ENCODE measurements at regions not wholly inside any gene's neighbourhood (a gene's known extent, or its start where the extent isn't known, plus 50 kb on each side); places are given as distances from the start of the nearest gene placed in this dataset.

DNA sequence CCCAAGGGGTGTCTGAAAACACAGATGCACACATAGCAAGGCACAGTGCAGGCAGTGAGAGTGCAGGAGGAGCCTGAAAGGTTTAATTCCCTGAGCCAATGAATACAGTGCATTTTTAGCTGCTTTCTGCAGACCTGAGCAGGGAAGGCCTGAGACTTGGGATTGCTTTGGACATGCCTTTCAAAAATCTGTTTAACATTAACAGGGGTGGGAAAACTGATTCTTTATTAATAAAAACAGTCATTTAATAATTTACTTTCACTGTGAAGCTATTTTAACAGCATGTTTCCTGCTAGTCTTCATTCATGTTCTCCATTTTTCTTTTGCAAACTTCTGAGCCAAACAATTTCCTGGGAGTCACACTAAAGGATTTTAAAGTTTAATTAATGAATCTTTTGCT, 488.1 kb downstream of the SMARCA1 start:
- no peaks in the 10 kb centered on the region for H3K27me3 ChIP-seq
- H3K4me1 ChIP-seq = no peaks in the 10 kb centered on the region
- no peaks in the 10 kb centered on the region for H3K36me3 ChIP-seq
- H3K9me3 ChIP-seq = no peaks in the 10 kb centered on the region
- H3K4me3 ChIP-seq = no peak overlapping the region
- DNase-seq = no peak
- H3K27ac ChIP-seq = no peak overlapping the region
- intact Hi-C loops (cut with DNase I; ENCODE audit: low total_unique reads) = no loop called here
- TF ChIP-seq EP300 (IDR thresholded peaks at IDR 0.05) = no peak
- no peak for TF ChIP-seq POLR2AphosphoS5 (IDR thresholded peaks at IDR 0.05)
- TF ChIP-seq, protein P1, sequence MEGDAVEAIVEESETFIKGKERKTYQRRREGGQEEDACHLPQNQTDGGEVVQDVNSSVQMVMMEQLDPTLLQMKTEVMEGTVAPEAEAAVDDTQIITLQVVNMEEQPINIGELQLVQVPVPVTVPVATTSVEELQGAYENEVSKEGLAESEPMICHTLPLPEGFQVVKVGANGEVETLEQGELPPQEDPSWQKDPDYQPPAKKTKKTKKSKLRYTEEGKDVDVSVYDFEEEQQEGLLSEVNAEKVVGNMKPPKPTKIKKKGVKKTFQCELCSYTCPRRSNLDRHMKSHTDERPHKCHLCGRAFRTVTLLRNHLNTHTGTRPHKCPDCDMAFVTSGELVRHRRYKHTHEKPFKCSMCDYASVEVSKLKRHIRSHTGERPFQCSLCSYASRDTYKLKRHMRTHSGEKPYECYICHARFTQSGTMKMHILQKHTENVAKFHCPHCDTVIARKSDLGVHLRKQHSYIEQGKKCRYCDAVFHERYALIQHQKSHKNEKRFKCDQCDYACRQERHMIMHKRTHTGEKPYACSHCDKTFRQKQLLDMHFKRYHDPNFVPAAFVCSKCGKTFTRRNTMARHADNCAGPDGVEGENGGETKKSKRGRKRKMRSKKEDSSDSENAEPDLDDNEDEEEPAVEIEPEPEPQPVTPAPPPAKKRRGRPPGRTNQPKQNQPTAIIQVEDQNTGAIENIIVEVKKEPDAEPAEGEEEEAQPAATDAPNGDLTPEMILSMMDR (IDR thresholded peaks at IDR 0.05) = no peak
- no peak for TF ChIP-seq POLR2A (IDR thresholded peaks at IDR 0.05)

DNA sequence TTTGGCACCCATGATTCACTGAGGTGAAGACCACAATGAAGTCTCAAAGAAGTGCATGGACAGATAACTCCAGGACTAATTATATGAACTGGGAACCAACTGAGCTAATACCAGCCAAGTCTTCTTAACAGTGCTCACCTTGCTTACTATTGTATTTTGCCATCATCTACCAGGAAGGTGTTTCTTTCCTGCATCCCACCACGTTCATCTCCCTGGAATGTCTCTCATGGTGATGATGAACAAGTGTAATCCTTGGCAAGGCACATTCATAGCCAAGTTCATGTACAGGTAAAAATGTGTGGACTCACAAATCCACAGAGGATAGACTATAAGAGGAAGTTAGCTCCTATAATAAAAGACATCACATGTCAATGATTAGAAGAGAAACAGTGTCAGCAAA, 489.1 kb downstream of the SMARCA1 start:
- Histone ChIP-seq H3K27ac (no peak overlapping the region), H3K9me3 (no peaks in the 10 kb centered on the region), H3K4me3 (no peak overlapping the region), H3K27me3 (no peaks in the 10 kb centered on the region), H3K36me3 (no peaks in the 10 kb centered on the region), H3K4me1 (no peaks in the 10 kb centered on the region)
- no peak for DNase-seq
- 37 to 88% (median 50%) methylated on average over 1 of the region's 1 CpG for WGBS, 5 donors
- intact Hi-C loops (cut with DNase I; ENCODE audit: low total_unique reads) = no loop called here
- no peak for TF ChIP-seq POLR2A (IDR thresholded peaks at IDR 0.05)
- TF ChIP-seq EP300 (IDR thresholded peaks at IDR 0.05) = no peak
- TF ChIP-seq POLR2AphosphoS5 (IDR thresholded peaks at IDR 0.05) = no peak
- TF ChIP-seq, protein P1 (IDR thresholded peaks at IDR 0.05) = no peak

DNA sequence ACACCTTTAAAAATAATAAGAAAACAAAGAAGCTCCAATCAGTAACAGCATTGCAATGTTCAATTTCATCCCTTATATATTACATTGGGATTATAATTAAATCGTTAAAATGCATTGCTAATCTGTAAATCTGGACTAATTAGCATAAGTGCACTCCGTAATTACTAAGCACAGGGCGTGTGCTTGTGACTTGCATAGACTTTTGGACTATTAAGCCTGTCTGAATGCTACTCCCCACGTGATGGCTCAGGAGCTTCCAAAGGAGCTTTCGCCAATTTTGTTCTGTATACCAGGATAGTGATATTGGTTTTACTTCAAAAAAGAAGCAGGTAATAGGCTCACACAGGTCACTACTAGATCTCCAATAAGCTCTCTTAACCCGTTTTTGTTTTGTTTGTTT, 497.1 kb downstream of the SMARCA1 start:
- intact Hi-C loops (cut with DNase I; ENCODE audit: low total_unique reads) = no loop called here
- TF ChIP-seq, protein P1 (IDR thresholded peaks at IDR 0.05) = no peak
- TF ChIP-seq POLR2A (IDR thresholded peaks at IDR 0.05) (no peak), EP300 (IDR thresholded peaks at IDR 0.05) (no peak), POLR2AphosphoS5 (IDR thresholded peaks at IDR 0.05) (no peak)
- no peak overlapping the region for H3K4me3 ChIP-seq
- H3K4me1 ChIP-seq = no peaks in the 10 kb centered on the region
- 54 to 84% (median 83%) methylated on average over 6 of the region's 6 CpGs for WGBS, 5 donors
- no peak overlapping the region for H3K27ac ChIP-seq
- peaks cover 0 to 13% (median 0%) of the 10 kb centered on the region in 4 donors for H3K9me3 ChIP-seq
- no peaks in the 10 kb centered on the region for H3K36me3 ChIP-seq
- no peaks in the 10 kb centered on the region for H3K27me3 ChIP-seq
- no peak for DNase-seq

DNA sequence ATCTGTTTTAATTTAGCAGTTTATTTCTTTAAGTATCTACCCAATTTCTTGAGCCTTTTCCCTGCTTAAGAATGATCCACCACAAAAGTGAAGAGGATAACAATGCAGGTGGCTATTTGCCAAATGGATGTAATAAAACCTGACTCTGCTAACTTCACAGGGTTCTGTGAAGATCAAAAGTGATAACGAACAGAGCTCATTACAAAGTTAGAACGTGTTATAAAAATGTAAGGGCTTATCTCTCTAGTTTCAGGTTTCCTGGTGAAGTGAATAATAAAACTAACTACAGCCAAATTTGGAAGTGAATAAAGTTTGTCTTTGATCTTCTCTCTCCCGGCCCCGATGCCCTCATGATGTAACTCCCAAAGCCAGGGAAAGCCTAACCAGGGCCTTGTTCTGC, 497.9 kb downstream of the SMARCA1 start:
- H3K9me3 ChIP-seq = peaks cover 0 to 13% (median 0%) of the 10 kb centered on the region in 4 donors
- DNase-seq = no peak
- TF ChIP-seq POLR2AphosphoS5 (IDR thresholded peaks at IDR 0.05) = no peak
- TF ChIP-seq, protein P1 (IDR thresholded peaks at IDR 0.05) = no peak
- TF ChIP-seq EP300 (IDR thresholded peaks at IDR 0.05) = no peak
- TF ChIP-seq POLR2A (IDR thresholded peaks at IDR 0.05) = no peak
- no peak overlapping the region for H3K27ac ChIP-seq
- H3K4me3 ChIP-seq = no peak overlapping the region
- H3K4me1 ChIP-seq = no peaks in the 10 kb centered on the region
- 10 to 37% (median 29%) methylated on average over 4 of the region's 4 CpGs for WGBS, 5 donors
- no peaks in the 10 kb centered on the region for H3K36me3 ChIP-seq
- intact Hi-C loops (cut with DNase I; ENCODE audit: low total_unique reads) = no loop called here
- H3K27me3 ChIP-seq = no peaks in the 10 kb centered on the region

Measured in stomach (tissue), 8 donors.